ENCODE measurements at regions not wholly inside any gene's neighbourhood (a gene's known extent, or its start where the extent isn't known, plus 50 kb on each side); places are given as distances from the start of the nearest gene placed in this dataset.

DNA sequence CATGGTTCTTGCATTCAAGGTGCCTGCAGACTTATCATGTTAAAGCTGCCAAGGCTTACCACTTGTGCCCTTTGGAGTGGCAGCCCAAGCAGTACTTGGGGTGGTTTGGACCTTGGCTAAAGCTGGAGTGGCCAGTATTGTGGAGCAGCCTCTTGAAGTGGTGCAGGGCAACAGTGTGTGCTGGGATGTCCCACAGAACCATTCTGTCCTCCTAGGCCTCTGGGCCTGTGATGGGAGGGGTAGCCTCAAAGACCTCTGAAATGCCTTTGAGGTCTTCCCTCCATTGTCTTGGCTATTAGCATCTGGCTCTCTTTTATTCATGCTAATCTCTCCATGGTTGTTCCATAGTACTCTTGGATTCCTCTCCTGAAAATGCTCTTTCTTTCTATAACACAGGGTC, 78.2 kb upstream of the SLC24A4 start:
- Histone ChIP-seq H3K27ac (ENCODE audit: low read depth, low read length, poor library complexity, severe bottlenecking) (no peak overlapping the region), H3K27me3 (replicated peaks; ENCODE audit: insufficient read depth, low read depth, low read length, poor library complexity) (peaks cover 6% of the 10 kb centered on the region), H3K36me3 (ENCODE audit: insufficient read depth, low read length, poor library complexity, severe bottlenecking) (no peaks in the 10 kb centered on the region), H3K9me3 (ENCODE audit: low read depth, low read length, poor library complexity, severe bottlenecking) (peaks cover 5% of the 10 kb centered on the region), H3K4me1 (ENCODE audit: insufficient read depth, low read length, poor library complexity, severe bottlenecking) (no peaks in the 10 kb centered on the region), H3K4me3 (ENCODE audit: low read depth, low read length, poor library complexity, severe bottlenecking) (no peak overlapping the region)
- TF ChIP-seq, protein P1, sequence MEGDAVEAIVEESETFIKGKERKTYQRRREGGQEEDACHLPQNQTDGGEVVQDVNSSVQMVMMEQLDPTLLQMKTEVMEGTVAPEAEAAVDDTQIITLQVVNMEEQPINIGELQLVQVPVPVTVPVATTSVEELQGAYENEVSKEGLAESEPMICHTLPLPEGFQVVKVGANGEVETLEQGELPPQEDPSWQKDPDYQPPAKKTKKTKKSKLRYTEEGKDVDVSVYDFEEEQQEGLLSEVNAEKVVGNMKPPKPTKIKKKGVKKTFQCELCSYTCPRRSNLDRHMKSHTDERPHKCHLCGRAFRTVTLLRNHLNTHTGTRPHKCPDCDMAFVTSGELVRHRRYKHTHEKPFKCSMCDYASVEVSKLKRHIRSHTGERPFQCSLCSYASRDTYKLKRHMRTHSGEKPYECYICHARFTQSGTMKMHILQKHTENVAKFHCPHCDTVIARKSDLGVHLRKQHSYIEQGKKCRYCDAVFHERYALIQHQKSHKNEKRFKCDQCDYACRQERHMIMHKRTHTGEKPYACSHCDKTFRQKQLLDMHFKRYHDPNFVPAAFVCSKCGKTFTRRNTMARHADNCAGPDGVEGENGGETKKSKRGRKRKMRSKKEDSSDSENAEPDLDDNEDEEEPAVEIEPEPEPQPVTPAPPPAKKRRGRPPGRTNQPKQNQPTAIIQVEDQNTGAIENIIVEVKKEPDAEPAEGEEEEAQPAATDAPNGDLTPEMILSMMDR (conservative IDR thresholded peaks at IDR 0.05; ENCODE audit: low read depth, low read length), result no peak
- TF ChIP-seq EZH2 (IDR thresholded peaks at IDR 0.05; ENCODE audit: borderline replicate concordance, low read depth, low read length, poor library complexity, severe bottlenecking), result no peak
- intact Hi-C loops (cut with micrococcal nuclease; ENCODE audit: unreplicated experiment), result no loop called here
- no peak for DNase-seq (ENCODE audit: low spot score)
- no TSS peak for BruUV-seq (replicated peaks)
- ChIA-PET CTCF (no interaction called here), POLR2A (ENCODE audit: low non-redundant PET) (no interaction called here)

DNA sequence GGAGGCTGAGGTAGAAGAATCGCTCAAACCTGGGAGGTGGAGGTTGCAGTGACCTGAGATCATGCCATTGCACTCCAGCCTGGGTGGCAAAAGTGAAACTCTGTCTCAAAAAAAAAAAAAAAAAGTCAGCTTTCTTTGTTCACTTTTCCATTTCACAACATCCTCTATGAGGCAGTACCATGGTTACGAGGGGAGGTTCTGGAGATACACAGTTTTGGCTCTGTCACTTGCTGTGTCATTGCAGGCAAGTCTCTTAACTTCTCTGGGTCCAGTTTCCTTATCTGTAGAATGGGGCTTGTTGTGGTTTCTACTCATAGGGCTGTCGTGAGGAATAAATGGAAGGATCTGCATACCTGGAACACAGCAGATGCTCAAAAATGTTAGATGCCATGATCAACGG, 75.6 kb upstream of the SLC24A4 start:
- H3K9me3 ChIP-seq (ENCODE audit: low read depth, low read length, poor library complexity, severe bottlenecking), result peaks cover 5% of the 10 kb centered on the region
- ChIA-PET POLR2A (ENCODE audit: low non-redundant PET) (no interaction called here), CTCF (no interaction called here)
- intact Hi-C loops (cut with micrococcal nuclease; ENCODE audit: unreplicated experiment), result no loop called here
- H3K27me3 ChIP-seq (replicated peaks; ENCODE audit: insufficient read depth, low read depth, low read length, poor library complexity), result peaks cover 21% of the 10 kb centered on the region
- no peak for TF ChIP-seq EZH2 (IDR thresholded peaks at IDR 0.05; ENCODE audit: borderline replicate concordance, low read depth, low read length, poor library complexity, severe bottlenecking)
- TF ChIP-seq, protein P1 (conservative IDR thresholded peaks at IDR 0.05; ENCODE audit: low read depth, low read length), result no peak
- no peaks in the 10 kb centered on the region for H3K36me3 ChIP-seq (ENCODE audit: insufficient read depth, low read length, poor library complexity, severe bottlenecking)
- BruUV-seq (replicated peaks), result no TSS peak
- no peak overlapping the region for H3K27ac ChIP-seq (ENCODE audit: low read depth, low read length, poor library complexity, severe bottlenecking)
- H3K4me3 ChIP-seq (ENCODE audit: low read depth, low read length, poor library complexity, severe bottlenecking), result no peak overlapping the region
- no peak for DNase-seq (ENCODE audit: low spot score)
- peaks cover under 1% of the 10 kb centered on the region for H3K4me1 ChIP-seq (ENCODE audit: insufficient read depth, low read length, poor library complexity, severe bottlenecking)

- peaks cover 5% of the 10 kb centered on the region for H3K9me3 ChIP-seq (ENCODE audit: low read depth, low read length, poor library complexity, severe bottlenecking)
- H3K4me1 ChIP-seq (ENCODE audit: insufficient read depth, low read length, poor library complexity, severe bottlenecking), result peaks cover 6% of the 10 kb centered on the region
- no peak overlapping the region for H3K27ac ChIP-seq (ENCODE audit: low read depth, low read length, poor library complexity, severe bottlenecking)
- POLR2A ChIA-PET (ENCODE audit: low non-redundant PET), result no interaction called here
- CTCF ChIA-PET, result no interaction called here
- H3K27me3 ChIP-seq (replicated peaks; ENCODE audit: insufficient read depth, low read depth, low read length, poor library complexity), result peaks cover 26% of the 10 kb centered on the region
- DNase-seq (ENCODE audit: low spot score), result no peak
- H3K36me3 ChIP-seq (ENCODE audit: insufficient read depth, low read length, poor library complexity, severe bottlenecking), result no peaks in the 10 kb centered on the region
- TF ChIP-seq, protein P1 (conservative IDR thresholded peaks at IDR 0.05; ENCODE audit: low read depth, low read length), result no peak
- TF ChIP-seq EZH2 (IDR thresholded peaks at IDR 0.05; ENCODE audit: borderline replicate concordance, low read depth, low read length, poor library complexity, severe bottlenecking), result no peak
- intact Hi-C loops (cut with micrococcal nuclease; ENCODE audit: unreplicated experiment), result no loop called here
- BruUV-seq (replicated peaks), result no TSS peak
- no peak overlapping the region for H3K4me3 ChIP-seq (ENCODE audit: low read depth, low read length, poor library complexity, severe bottlenecking)
Measured at GRCh38 chr14:92247947-92248346, 75.0 kb upstream of the SLC24A4 start.
